Glutamatergic neuron (in vitro differentiated cells): ENCODE measurements at regions not wholly inside any gene's neighbourhood (a gene's known extent, or its start where the extent isn't known, plus 50 kb on each side); places are given as distances from the start of the nearest gene placed in this dataset.
"Not testable (repeated sequence)": the region's sequence is repeated elsewhere in the genome, so short reads cannot be mapped to it uniquely, and the experiment has no call there.

ENCODE experiments used
- DNase-seq: peaks from one replicate; pipeline ENCODE4 v3.0.0; 2022
- H3K27ac Mint-ChIP-seq: one replicate; pipeline ENCODE4 v1.8.0; 2020; ENCODE audit warnings: mild to moderate bottlenecking, mixed read lengths, inconsistent platforms; ENCODE audit not compliant: unreplicated experiment
- H3K27me3 Mint-ChIP-seq: one replicate; pipeline ENCODE4 v1.8.0; 2020; ENCODE audit warnings: mild to moderate bottlenecking, moderate library complexity, mixed read lengths, inconsistent platforms; ENCODE audit not compliant: unreplicated experiment
- H3K36me3 Mint-ChIP-seq: one replicate; pipeline ENCODE4 v1.8.0; 2020; ENCODE audit warnings: mild to moderate bottlenecking, mixed read lengths, inconsistent platforms; ENCODE audit not compliant: unreplicated experiment
- H3K4me1 Mint-ChIP-seq: one replicate; pipeline ENCODE4 v1.8.0; 2020; ENCODE audit warnings: mild to moderate bottlenecking, low read depth, mixed read lengths, inconsistent platforms; ENCODE audit not compliant: unreplicated experiment
- H3K4me3 Mint-ChIP-seq: one replicate; pipeline ENCODE4 v1.8.0; 2020; ENCODE audit warnings: mild to moderate bottlenecking, mixed read lengths, inconsistent platforms; ENCODE audit not compliant: unreplicated experiment
- H3K9me3 Mint-ChIP-seq: one replicate; pipeline ENCODE4 v1.8.0; 2020; ENCODE audit warnings: mild to moderate bottlenecking, moderate library complexity, mixed read lengths, inconsistent platforms; ENCODE audit not compliant: unreplicated experiment
- TF ChIP-seq, protein P1 (sequence below): fragments of 200-600 bp; sonication (generic); IDR thresholded peaks from one replicate; pipeline ENCODE4 v1.5.0; 2021; ENCODE audit not compliant: partially characterized antibody, unreplicated experiment

DNA sequence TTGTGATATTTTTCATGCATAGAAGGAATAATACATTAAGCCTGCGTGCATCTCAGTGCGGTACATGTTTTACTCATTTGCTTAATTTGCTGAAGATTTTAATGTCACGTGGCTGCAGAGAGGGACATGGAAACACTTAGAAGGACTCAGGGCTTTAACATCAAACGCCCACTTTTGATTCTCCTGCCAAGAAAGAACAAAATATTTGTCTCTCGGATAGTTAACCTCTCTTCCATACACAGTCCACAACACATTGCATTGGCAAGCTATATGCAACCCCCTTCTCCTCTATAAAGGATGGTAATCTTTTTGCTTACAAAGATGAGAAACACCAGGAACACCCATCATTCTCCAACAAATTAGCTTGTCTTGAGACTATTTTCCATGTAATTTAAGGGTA, 148.0 kb upstream of the NRP1 start:
- Mint-ChIP-seq H3K4me3 (no peak overlapping the region), H3K4me1 (peaks cover 32% of the 10 kb centered on the region), H3K27me3 (peaks cover 3% of the 10 kb centered on the region), H3K27ac (no peak overlapping the region), H3K9me3 (peaks cover 5% of the 10 kb centered on the region), H3K36me3 (no peaks in the 10 kb centered on the region)
- DNase-seq: no peak
- TF ChIP-seq, protein P1, sequence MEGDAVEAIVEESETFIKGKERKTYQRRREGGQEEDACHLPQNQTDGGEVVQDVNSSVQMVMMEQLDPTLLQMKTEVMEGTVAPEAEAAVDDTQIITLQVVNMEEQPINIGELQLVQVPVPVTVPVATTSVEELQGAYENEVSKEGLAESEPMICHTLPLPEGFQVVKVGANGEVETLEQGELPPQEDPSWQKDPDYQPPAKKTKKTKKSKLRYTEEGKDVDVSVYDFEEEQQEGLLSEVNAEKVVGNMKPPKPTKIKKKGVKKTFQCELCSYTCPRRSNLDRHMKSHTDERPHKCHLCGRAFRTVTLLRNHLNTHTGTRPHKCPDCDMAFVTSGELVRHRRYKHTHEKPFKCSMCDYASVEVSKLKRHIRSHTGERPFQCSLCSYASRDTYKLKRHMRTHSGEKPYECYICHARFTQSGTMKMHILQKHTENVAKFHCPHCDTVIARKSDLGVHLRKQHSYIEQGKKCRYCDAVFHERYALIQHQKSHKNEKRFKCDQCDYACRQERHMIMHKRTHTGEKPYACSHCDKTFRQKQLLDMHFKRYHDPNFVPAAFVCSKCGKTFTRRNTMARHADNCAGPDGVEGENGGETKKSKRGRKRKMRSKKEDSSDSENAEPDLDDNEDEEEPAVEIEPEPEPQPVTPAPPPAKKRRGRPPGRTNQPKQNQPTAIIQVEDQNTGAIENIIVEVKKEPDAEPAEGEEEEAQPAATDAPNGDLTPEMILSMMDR: no peak

DNA sequence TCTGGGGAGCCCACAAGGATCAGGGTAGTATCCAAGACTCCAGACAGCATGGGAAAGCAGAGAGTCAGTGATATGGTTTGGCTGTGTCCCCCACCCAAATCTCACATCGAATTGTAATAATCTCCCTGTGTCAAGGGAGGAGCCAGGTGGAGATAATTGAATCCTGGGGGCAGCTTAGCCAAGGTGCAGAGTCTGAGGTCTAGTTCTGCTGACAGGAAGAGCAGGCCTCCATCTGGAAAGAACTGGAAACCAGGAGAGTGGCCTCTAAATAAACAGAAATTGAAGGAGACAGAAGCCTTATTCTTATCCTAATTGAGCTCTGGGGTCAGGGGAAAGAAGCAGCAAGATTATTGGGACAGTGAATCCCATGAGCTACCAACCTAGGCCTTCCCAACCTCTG, 146.7 kb upstream of the NRP1 start:
- TF ChIP-seq, protein P1: no peak
- Mint-ChIP-seq H3K9me3 (peaks cover 7% of the 10 kb centered on the region), H3K27me3 (peaks cover 6% of the 10 kb centered on the region), H3K4me3 (no peak overlapping the region), H3K27ac (no peak overlapping the region), H3K36me3 (no peaks in the 10 kb centered on the region), H3K4me1 (peaks cover 30% of the 10 kb centered on the region)
- DNase-seq: no peak

DNA sequence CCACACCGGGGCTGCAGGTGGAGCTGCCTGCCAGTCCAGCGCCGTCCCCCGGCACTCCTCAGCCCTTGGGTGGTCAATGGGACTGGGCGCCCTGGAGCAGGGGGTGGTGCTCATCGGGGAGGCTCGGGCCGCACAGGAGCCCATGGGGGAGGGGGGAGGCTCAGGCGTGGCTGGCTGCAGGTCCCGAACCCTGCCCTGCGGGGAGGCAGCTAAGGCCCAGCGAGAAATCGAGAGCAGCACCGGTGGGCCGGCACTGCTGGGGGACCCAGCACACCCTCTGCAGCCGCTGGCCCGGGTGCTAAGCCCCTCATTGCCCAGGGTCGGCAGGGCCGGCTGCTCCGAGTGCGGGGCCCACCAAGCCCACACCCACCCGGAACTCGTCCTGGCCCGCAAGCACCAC, 145.9 kb upstream of the NRP1 start:
- not testable (repeated sequence) for DNase-seq, H3K36me3 Mint-ChIP-seq, H3K4me3 Mint-ChIP-seq, H3K9me3 Mint-ChIP-seq, H3K27ac Mint-ChIP-seq, H3K27me3 Mint-ChIP-seq
- peaks cover 29% of the 10 kb centered on the region for H3K4me1 Mint-ChIP-seq

DNA sequence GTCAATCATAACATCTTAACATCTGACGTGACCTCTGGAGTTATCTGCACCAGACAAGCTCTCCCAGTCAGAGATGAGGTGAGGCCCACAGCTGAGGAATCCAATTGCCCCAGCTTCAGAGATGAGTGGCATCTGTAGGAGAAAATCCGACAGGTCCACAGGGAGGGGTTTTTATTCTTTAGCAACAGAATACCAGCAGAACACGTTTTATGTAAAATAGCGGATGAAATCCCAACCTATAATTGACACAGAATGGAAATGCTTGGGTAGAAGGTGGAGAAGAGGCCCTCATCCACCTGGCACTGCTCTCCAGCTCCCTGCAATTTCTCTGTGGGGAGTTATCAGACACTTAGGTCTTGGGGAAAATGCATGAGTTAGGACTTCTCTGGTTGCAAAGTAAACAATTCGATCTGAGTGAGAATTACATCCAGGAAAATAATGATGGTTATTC, 144.2 kb upstream of the NRP1 start:
- no peak for DNase-seq
- no peaks in the 10 kb centered on the region for H3K36me3 Mint-ChIP-seq
- no peak overlapping the region for H3K4me3 Mint-ChIP-seq
- peaks cover 6% of the 10 kb centered on the region for H3K27me3 Mint-ChIP-seq
- TF ChIP-seq, protein P1: no peak
- peaks cover 14% of the 10 kb centered on the region for H3K4me1 Mint-ChIP-seq
- H3K27ac Mint-ChIP-seq: no peak overlapping the region
- peaks cover 7% of the 10 kb centered on the region for H3K9me3 Mint-ChIP-seq

DNA sequence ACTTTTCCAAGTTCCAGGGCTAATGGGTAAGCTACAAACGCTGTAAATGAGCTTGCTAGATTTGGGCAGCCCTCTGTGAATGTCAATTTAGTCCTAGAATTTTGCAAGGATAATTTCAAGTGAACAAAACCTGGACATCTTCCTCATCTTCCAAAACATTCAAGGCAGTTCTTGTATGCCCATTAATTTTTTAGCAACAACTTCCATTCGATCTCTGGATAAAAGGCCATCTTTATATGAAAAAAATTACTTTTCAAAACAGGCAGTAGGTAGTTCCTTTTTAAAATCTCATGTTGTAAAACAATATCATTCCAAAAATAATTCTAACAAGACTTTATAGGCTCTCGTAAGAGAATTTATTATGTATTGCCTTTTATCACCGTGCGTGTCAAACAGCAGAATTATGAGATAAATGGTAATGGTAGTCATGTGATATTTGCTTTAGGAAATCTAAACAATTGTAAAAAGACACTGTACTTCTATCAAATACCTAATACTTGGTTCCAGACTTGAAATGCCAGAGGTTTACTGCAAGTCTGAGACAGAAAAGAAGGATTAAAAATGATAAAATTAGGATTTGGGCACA, 143.7 kb upstream of the NRP1 start:
- Mint-ChIP-seq H3K4me1 (peaks cover 8% of the 10 kb centered on the region), H3K27me3 (peaks cover 6% of the 10 kb centered on the region), H3K36me3 (no peaks in the 10 kb centered on the region), H3K4me3 (no peak overlapping the region), H3K9me3 (peaks cover 4% of the 10 kb centered on the region), H3K27ac (no peak overlapping the region)
- no peak for DNase-seq
- TF ChIP-seq, protein P1: no peak
